PC-9 (cell line): ENCODE measurements at regions not wholly inside any gene's neighbourhood (a gene's known extent, or its start where the extent isn't known, plus 50 kb on each side); places are given as distances from the start of the nearest gene placed in this dataset.

ENCODE experiments used
- CTCF ChIP-seq: fragments of 200-600 bp; sonication (generic); conservative IDR thresholded peaks from 2 replicates; pipeline ENCODE4 v1.6.1; 2017; ENCODE audit warnings: mixed run types, antibody characterized with exemption, mild to moderate bottlenecking, moderate library complexity
- EZH2 ChIP-seq: fragments of 200-600 bp; sonication (generic); IDR thresholded peaks from 2 replicates; pipeline ENCODE4 v1.8.0; 2017; ENCODE audit warnings: antibody characterized with exemption, low read depth

GRCh38 chr18:26657631-26658581, 109.6 kb upstream of the KCTD1 start:
- no peak for TF ChIP-seq CTCF
- TF ChIP-seq EZH2, result no peak
